Renal pelvis (tissue), 1 donor: ENCODE measurements at regions not wholly inside any gene's neighbourhood (a gene's known extent, or its start where the extent isn't known, plus 50 kb on each side); places are given as distances from the start of the nearest gene placed in this dataset.

Source experiments
- DNase-seq: peaks from one replicate; pipeline ENCODE4 v3.0.0-alpha.2; 2013

DNA sequence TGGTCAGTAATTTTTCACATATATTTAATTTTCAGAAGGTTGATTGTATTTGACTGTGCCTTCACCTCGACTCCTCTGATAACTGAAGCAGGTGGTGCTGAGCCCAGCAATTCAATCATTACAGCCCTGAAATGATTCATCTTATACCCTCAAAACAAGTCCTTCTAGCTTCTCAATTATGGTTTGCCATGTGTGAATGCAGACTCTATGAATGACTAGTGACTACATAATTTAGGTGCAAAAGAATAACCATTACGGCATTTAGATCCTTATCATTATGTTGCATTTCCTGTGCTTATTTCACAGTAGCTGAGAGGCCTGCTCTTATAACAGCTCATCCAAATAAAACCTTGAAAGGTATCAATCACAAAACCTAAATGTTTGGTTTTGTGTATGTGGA is 54.0 kb upstream of the COL11A1 start:
- DNase-seq = no peak

DNA sequence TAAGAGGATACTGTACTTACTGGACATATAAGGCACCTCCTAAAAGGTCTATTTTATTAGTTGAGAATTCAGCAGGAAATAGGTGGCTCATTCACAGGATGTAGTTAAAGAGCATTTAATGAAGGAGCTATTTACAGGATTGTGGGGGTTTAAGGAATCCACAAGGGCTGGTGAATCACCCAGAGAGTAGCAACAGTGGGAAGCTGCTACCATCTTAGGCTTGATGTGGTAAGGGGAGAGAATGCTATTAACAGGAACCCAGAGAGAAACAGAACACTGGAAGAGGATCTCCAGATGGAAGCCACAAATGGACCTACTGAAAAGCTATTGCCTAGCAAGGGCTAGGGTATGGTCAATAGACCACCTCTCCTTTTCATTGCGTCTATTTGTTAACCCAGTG is 52.0 kb upstream of the COL11A1 start:
- DNase-seq = no peak
